ENCODE measurements at regions not wholly inside any gene's neighbourhood (a gene's known extent, or its start where the extent isn't known, plus 50 kb on each side); places are given as distances from the start of the nearest gene placed in this dataset.

- H3K36me3 Mint-ChIP-seq (ENCODE audit: low read depth) = no peaks in the 10 kb centered on the region
- no peaks in the 10 kb centered on the region for H3K4me1 Mint-ChIP-seq (ENCODE audit: low read depth)
- H3K4me3 Mint-ChIP-seq = no peak overlapping the region
- DNase-seq = no peak
- CTCF ChIA-PET = no interaction called here
- H3K27me3 Mint-ChIP-seq (ENCODE audit: low read depth) = peaks cover 4% of the 10 kb centered on the region
- intact Hi-C loops (cut with micrococcal nuclease) = no loop called here
- H3K9me3 Mint-ChIP-seq = no peaks in the 10 kb centered on the region
- H3K27ac Mint-ChIP-seq = no peak overlapping the region
Observed at GRCh38 chr11:120061036-120061760, 76.7 kb downstream of the TRIM29 start.

GRCh38 chr11:120060512-120060911 lies 77.4 kb downstream of the TRIM29 start:
- no peaks in the 10 kb centered on the region for H3K4me1 Mint-ChIP-seq (ENCODE audit: low read depth)
- H3K4me3 Mint-ChIP-seq = no peak overlapping the region
- H3K27ac Mint-ChIP-seq = no peak overlapping the region
- CTCF ChIA-PET = no interaction called here
- no peaks in the 10 kb centered on the region for H3K36me3 Mint-ChIP-seq (ENCODE audit: low read depth)
- intact Hi-C loops (cut with micrococcal nuclease) = no loop called here
- H3K9me3 Mint-ChIP-seq = no peaks in the 10 kb centered on the region
- peaks cover 7% of the 10 kb centered on the region for H3K27me3 Mint-ChIP-seq (ENCODE audit: low read depth)
- DNase-seq = no peak

- intact Hi-C loops (cut with micrococcal nuclease) = no loop called here
- no peak for DNase-seq
- CTCF ChIA-PET = no interaction called here
- no peaks in the 10 kb centered on the region for H3K36me3 Mint-ChIP-seq (ENCODE audit: low read depth)
- no peaks in the 10 kb centered on the region for H3K9me3 Mint-ChIP-seq
- peaks cover 7% of the 10 kb centered on the region for H3K27me3 Mint-ChIP-seq (ENCODE audit: low read depth)
- no peak overlapping the region for H3K27ac Mint-ChIP-seq
- no peaks in the 10 kb centered on the region for H3K4me1 Mint-ChIP-seq (ENCODE audit: low read depth)
- H3K4me3 Mint-ChIP-seq = no peak overlapping the region
Observed at GRCh38 chr11:120058931-120059330, 79.0 kb downstream of the TRIM29 start.

- H3K4me3 Mint-ChIP-seq = no peak overlapping the region
- H3K27ac Mint-ChIP-seq = no peak overlapping the region
- H3K36me3 Mint-ChIP-seq (ENCODE audit: low read depth) = no peaks in the 10 kb centered on the region
- no peaks in the 10 kb centered on the region for H3K4me1 Mint-ChIP-seq (ENCODE audit: low read depth)
- intact Hi-C loops (cut with micrococcal nuclease) = no loop called here
- H3K27me3 Mint-ChIP-seq (ENCODE audit: low read depth) = peaks cover 8% of the 10 kb centered on the region
- H3K9me3 Mint-ChIP-seq = no peaks in the 10 kb centered on the region
- no peak for DNase-seq
- CTCF ChIA-PET = interaction anchor here (0.6 kb wide), 1 partner anchor 401 kb away, joined by 3 read pairs; no protein-coding TSS in a partner anchor
Observed at GRCh38 chr11:120057595-120058581, 80.0 kb downstream of the TRIM29 start.

GRCh38 chr11:120057028-120057330 lies 80.9 kb downstream of the TRIM29 start:
- no peak overlapping the region for H3K4me3 Mint-ChIP-seq
- peaks cover 10% of the 10 kb centered on the region for H3K27me3 Mint-ChIP-seq (ENCODE audit: low read depth)
- no peaks in the 10 kb centered on the region for H3K36me3 Mint-ChIP-seq (ENCODE audit: low read depth)
- intact Hi-C loops (cut with micrococcal nuclease) = no loop called here
- DNase-seq = no peak
- CTCF ChIA-PET = no interaction called here
- H3K4me1 Mint-ChIP-seq (ENCODE audit: low read depth) = no peaks in the 10 kb centered on the region
- H3K27ac Mint-ChIP-seq = no peak overlapping the region
- no peaks in the 10 kb centered on the region for H3K9me3 Mint-ChIP-seq

GRCh38 chr11:120056301-120057027 lies 81.4 kb downstream of the TRIM29 start:
- Mint-ChIP-seq H3K27me3 (ENCODE audit: low read depth) (peaks cover 9% of the 10 kb centered on the region), H3K36me3 (ENCODE audit: low read depth) (no peaks in the 10 kb centered on the region), H3K4me3 (no peak overlapping the region), H3K9me3 (no peaks in the 10 kb centered on the region), H3K27ac (no peak overlapping the region), H3K4me1 (ENCODE audit: low read depth) (no peaks in the 10 kb centered on the region)
- intact Hi-C loops (cut with micrococcal nuclease) = no loop called here
- no peak for DNase-seq
- CTCF ChIA-PET = no interaction called here

GRCh38 chr11:120055646-120056045 lies 82.3 kb downstream of the TRIM29 start:
- CTCF ChIA-PET = no interaction called here
- no peak for DNase-seq
- Mint-ChIP-seq H3K27ac (no peak overlapping the region), H3K36me3 (ENCODE audit: low read depth) (no peaks in the 10 kb centered on the region), H3K27me3 (ENCODE audit: low read depth) (peaks cover 8% of the 10 kb centered on the region), H3K4me1 (ENCODE audit: low read depth) (no peaks in the 10 kb centered on the region), H3K4me3 (no peak overlapping the region), H3K9me3 (no peaks in the 10 kb centered on the region)
- intact Hi-C loops (cut with micrococcal nuclease) = no loop called here

- Mint-ChIP-seq H3K4me3 (no peak overlapping the region), H3K27me3 (ENCODE audit: low read depth) (peaks cover 7% of the 10 kb centered on the region), H3K9me3 (no peaks in the 10 kb centered on the region), H3K36me3 (ENCODE audit: low read depth) (no peaks in the 10 kb centered on the region), H3K27ac (no peak overlapping the region), H3K4me1 (ENCODE audit: low read depth) (no peaks in the 10 kb centered on the region)
- intact Hi-C loops (cut with micrococcal nuclease) = no loop called here
- no peak for DNase-seq
- CTCF ChIA-PET = interaction anchor here (1.1 kb wide), 1 partner anchor 53 kb away, joined by 3 read pairs; no protein-coding TSS in a partner anchor
Observed at GRCh38 chr11:120054753-120055045, 83.2 kb downstream of the TRIM29 start.

- Mint-ChIP-seq H3K4me3 (no peak overlapping the region), H3K4me1 (ENCODE audit: low read depth) (no peaks in the 10 kb centered on the region), H3K27me3 (ENCODE audit: low read depth) (peaks cover 7% of the 10 kb centered on the region), H3K36me3 (ENCODE audit: low read depth) (no peaks in the 10 kb centered on the region), H3K9me3 (no peaks in the 10 kb centered on the region), H3K27ac (no peak overlapping the region)
- CTCF ChIA-PET = interaction anchor here (1.1 kb wide), 1 partner anchor 54 kb away, joined by 3 read pairs; no protein-coding TSS in a partner anchor
- DNase-seq = no peak
- intact Hi-C loops (cut with micrococcal nuclease) = no loop called here
Observed at GRCh38 chr11:120054016-120054752, 83.7 kb downstream of the TRIM29 start.

GRCh38 chr11:120052196-120052775 lies 85.6 kb downstream of the TRIM29 start:
- no peak for DNase-seq
- Mint-ChIP-seq H3K27me3 (ENCODE audit: low read depth) (peaks cover 7% of the 10 kb centered on the region), H3K4me3 (no peak overlapping the region), H3K4me1 (ENCODE audit: low read depth) (no peaks in the 10 kb centered on the region), H3K36me3 (ENCODE audit: low read depth) (peaks cover 2% of the 10 kb centered on the region), H3K9me3 (peaks cover 8% of the 10 kb centered on the region), H3K27ac (no peak overlapping the region)
- intact Hi-C loops (cut with micrococcal nuclease) = no loop called here
- CTCF ChIA-PET = no interaction called here

GRCh38 chr11:120044011-120044675 lies 93.8 kb downstream of the TRIM29 start:
- intact Hi-C loops (cut with micrococcal nuclease) = no loop called here
- CTCF ChIA-PET = no interaction called here
- peaks cover 2% of the 10 kb centered on the region for H3K36me3 Mint-ChIP-seq (ENCODE audit: low read depth)

More at GRCh38 chr11:120044011-120044675, 93.8 kb downstream of the TRIM29 start:
- no peak for DNase-seq
- no peak overlapping the region for H3K4me3 Mint-ChIP-seq
- no peak overlapping the region for H3K27ac Mint-ChIP-seq
- peaks cover 16% of the 10 kb centered on the region for H3K9me3 Mint-ChIP-seq
- H3K27me3 Mint-ChIP-seq (ENCODE audit: low read depth) = peaks cover 24% of the 10 kb centered on the region
- no peaks in the 10 kb centered on the region for H3K4me1 Mint-ChIP-seq (ENCODE audit: low read depth)
